Hippocampal formation (tissue), 2 donors: ENCODE measurements at regions not wholly inside any gene's neighbourhood (a gene's known extent, or its start where the extent isn't known, plus 50 kb on each side); places are given as distances from the start of the nearest gene placed in this dataset.
"Not testable (repeated sequence)": the region's sequence is repeated elsewhere in the genome, so short reads cannot be mapped to it uniquely, and the experiment has no call there.

Experiments
- DNase-seq, 2 donors: peaks; one replicate each; lab custom pipeline; 2025; lab: John Stamatoyannopoulos, UW

GRCh38 chr19:20292520-20292919 lies 125.5 kb downstream of the ZNF486 start:
- DNase-seq, result not testable (repeated sequence)

DNA sequence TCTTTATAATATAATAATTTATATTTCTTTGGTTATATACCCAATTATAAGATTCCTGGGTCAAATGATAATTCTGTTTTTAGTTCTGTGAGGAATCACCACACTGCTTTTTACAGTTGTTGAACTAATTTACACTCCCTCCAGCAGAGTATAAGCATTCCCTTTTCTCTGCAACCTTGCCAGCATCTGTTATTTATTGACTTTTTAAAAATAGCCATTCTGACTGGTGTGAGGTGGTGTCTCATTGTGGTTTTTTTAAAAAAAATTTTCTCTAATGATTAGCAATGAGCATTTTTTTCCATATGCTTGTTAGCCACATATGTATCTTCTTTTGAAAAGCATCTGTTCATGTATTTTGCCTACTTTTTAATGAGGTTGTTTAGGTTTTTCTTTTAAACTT lies 122.2 kb downstream of the ZNF486 start:
- DNase-seq, result no peak

GRCh38 chr19:20287070-20287469 lies 120.1 kb downstream of the ZNF486 start:
- DNase-seq, result peak; percentile 30 to 47

DNA sequence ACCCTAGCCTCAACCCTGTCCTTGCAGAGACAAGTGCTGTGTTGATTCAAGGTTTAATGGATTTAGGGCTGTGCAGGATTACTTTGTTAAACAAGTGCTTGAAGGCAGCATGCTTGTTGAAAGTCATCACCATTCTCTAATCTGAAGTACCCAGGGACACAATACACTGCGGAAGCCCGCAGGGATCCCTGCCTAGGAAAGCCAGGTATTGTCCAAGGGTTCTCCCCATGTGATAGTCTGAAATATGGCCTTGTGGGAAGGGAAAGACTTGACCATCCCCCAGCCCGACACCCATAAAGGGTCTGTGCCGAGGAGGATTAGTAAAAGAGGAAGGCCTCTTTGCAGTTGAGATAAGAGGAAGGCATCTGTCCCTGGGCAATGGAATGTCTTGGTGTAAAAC lies 118.9 kb downstream of the ZNF486 start:
- not testable (repeated sequence) for DNase-seq

GRCh38 chr19:20279516-20279915 lies 112.5 kb downstream of the ZNF486 start:
- peak; percentile 54 to 60 for DNase-seq

DNA sequence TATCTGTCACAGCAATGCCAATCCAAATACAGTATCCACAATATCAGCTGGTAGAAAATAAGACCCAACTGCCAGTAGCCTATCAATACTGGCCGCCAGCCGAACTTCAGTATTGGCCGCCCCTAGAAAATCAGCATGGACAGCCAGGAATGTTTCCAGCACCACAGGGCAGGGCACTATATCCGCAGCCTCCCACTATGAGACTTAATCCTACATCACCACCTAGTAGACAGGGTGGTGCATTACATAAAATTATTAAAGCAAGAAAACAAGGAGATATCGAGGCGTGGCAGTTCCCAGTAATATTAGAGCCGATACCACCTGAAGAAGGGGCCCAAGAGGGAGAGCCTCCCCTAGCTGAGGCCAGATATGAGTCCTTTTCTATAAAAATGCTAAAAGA lies 111.3 kb downstream of the ZNF486 start:
- DNase-seq, result no peak

DNA sequence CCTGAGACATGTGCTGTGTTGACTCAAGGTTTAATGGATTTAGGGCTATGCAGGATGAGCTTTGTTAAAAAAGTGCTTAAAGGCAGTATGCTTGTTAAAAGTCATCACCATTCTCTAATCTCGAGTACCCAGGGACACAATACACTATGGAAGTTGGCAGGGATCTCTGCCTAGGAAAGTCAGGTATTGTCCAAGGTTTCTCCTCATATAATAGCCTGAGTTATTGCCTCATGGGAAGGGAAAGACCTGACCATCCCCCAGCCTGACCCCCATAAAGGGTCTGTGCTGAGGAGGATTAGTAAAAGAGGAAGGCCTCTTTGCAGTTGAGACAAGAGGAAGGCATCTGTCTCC lies 109.7 kb downstream of the ZNF486 start:
- DNase-seq, result not testable (repeated sequence)

DNA sequence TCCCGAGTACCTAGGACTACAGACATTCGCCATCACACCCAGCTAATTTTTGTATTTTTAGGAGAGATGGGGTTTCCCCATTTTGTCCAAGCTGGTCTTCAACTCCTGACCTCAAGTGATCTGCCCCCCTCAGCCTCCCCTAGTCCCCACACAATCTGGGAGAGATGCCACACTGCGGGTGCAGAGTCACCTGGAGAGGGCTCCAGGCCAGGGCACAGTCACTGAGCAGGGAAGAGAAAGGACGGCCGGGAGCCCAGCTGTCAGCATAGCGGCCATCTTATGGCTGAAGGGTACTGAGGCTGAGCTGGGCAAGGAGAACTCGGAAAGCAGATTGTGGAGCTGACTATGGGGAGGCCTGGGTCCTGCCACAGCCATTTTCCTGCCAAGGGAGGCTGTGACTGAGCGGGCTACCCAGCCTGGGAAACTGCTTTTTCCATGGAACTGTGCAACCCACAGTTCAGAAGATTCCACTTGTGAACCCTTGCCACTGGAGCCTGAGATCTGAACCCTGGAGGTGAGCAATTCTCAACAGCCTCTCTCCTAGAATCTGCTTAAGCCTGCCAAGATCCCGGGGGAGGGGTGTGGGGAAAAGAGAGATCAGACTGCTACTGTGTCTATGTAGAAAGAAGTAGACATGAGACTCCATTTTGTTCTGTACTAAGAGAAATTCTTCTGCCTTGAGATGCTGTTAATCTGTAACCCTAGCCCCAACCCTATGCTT lies 109.2 kb downstream of the ZNF486 start:
- no peak for DNase-seq

- no peak for DNase-seq
Measured at GRCh38 chr19:20273951-20274570, 107.0 kb downstream of the ZNF486 start.

DNA sequence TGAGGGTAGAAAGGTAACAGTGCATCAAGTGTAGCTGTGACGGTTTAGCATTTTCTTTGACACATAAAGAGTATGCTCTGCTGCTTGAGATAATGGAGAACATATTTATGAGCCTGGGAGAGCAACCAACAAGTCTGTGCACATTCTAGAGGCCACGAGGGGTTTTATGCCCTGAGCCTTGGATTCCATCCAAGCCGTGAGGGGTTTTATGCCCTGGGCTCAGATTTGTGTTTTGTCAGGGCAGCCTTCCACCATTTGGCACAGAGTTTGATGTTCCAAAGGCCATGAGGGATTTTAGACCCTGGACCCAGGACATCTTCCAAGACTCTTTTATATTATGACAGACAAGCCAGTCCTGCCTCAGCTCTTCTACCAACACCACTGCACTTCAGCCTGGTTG lies 106.4 kb downstream of the ZNF486 start:
- DNase-seq, result peak in 1 of 2 donors; percentile 10

GRCh38 chr19:20272627-20273010 lies 105.6 kb downstream of the ZNF486 start:
- not testable (repeated sequence) for DNase-seq

DNA sequence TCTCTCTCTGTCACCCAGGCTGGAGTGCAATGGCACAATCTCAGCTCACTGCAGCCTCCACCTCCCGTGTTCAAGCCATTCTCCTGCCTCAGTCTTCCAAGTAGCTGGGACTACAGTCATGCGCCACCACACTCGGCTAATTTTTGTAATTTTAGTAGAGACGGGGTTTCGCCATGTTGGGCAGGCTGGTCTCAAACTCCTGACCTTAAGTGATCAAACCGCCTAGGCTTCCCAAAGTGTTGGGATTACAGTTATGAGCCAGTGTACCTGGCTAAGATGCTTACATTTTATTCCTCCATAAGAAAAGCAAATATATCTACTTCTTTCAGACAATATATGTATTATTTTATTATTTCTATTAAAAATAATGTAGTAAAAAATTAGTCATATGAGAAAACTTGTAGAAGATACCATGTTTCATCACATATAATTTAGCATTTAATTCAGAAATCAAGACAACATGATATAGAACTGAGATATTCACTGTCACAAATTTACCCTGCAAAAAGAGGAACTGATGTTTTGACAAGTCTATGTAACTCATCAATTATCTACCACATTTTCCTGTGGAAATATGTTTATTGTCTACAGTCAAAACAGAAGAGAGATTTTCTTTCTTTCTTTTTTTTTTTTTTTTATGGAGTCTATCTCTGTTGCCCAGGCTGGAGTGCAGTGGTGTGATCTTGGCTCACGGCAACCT lies 105.1 kb downstream of the ZNF486 start:
- not testable (repeated sequence) for DNase-seq

DNA sequence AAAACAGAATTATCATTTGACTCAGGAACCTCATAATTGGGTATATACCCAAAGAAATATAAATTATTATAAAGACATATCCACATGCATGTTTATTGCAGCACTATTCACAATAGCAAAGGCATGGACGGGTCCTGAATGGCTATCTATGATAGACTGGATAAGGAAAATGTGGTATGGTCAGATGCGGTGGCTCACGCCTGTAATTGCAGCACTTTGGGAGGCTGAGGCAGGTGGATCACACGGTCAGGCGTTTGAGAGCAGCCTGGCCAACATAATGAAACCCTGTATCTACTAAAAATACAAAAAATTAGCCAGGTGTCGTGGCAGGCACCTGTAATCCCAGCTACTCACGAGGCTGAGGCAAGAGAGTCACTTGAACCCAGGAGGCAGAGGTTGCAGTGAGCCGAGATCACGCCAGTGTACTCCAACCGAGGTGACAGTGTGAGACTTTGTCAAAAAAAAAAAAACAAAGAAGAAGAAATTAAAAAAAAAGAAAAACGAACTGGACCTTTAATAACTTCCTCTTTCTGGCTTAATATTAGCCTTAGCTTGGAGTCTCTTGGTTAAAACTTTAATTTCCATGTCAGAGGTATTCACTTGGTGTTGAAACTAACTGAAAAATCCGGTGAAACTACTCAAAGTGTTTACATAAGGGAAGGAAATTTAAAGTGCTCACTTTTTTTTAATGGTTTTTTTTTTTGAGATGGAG lies 104.4 kb downstream of the ZNF486 start:
- DNase-seq, result no peak

- no peak for DNase-seq
Measured at GRCh38 chr19:20269461-20269860, 102.4 kb downstream of the ZNF486 start.

- not testable (repeated sequence) for DNase-seq
Measured at GRCh38 chr19:20261513-20261912, 94.5 kb downstream of the ZNF486 start.

- DNase-seq, result not testable (repeated sequence)
Measured at GRCh38 chr19:20260738-20261137, 93.7 kb downstream of the ZNF486 start.

GRCh38 chr19:20259615-20260014 lies 92.6 kb downstream of the ZNF486 start:
- DNase-seq, result no peak

- no peak for DNase-seq
Measured at GRCh38 chr19:20256606-20257005, 89.6 kb downstream of the ZNF486 start.

DNA sequence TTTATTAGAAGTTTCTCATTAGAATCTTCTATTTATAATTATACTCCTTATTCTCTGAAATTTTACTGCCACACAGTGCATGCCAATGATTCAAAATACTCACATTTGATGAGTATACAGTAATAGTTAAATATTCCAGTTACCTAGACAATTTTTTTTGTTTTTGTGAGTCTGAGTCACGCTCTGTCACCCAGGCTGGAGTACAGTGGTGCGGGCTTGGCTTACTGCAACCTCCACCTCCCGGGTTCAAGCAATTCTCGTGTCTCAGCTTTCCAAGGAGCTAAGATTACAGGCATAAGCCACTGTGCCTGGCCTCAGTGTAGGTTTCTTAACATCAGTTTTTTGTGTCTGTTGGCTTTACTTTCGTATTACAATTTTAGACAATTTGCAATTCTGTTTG lies 87.1 kb downstream of the ZNF486 start:
- DNase-seq, result no peak

- no peak for DNase-seq
Measured at GRCh38 chr19:20252613-20253012, 85.6 kb downstream of the ZNF486 start.

- no peak for DNase-seq
Measured at GRCh38 chr19:20250627-20251026, 83.6 kb downstream of the ZNF486 start.

- DNase-seq, result no peak
Measured at GRCh38 chr19:20250121-20250520, 83.1 kb downstream of the ZNF486 start.
